ENCODE measurements at regions not wholly inside any gene's neighbourhood (a gene's known extent, or its start where the extent isn't known, plus 50 kb on each side); places are given as distances from the start of the nearest gene placed in this dataset.

- H3K4me2 ChIP-seq (ENCODE audit: insufficient read depth, low read length) = no peak overlapping the region
- DNase-seq (ENCODE audit: insufficient read length, low spot score, missing footprints) = peak; percentile 73
- TF ChIP-seq, protein P1, sequence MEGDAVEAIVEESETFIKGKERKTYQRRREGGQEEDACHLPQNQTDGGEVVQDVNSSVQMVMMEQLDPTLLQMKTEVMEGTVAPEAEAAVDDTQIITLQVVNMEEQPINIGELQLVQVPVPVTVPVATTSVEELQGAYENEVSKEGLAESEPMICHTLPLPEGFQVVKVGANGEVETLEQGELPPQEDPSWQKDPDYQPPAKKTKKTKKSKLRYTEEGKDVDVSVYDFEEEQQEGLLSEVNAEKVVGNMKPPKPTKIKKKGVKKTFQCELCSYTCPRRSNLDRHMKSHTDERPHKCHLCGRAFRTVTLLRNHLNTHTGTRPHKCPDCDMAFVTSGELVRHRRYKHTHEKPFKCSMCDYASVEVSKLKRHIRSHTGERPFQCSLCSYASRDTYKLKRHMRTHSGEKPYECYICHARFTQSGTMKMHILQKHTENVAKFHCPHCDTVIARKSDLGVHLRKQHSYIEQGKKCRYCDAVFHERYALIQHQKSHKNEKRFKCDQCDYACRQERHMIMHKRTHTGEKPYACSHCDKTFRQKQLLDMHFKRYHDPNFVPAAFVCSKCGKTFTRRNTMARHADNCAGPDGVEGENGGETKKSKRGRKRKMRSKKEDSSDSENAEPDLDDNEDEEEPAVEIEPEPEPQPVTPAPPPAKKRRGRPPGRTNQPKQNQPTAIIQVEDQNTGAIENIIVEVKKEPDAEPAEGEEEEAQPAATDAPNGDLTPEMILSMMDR (IDR thresholded peaks at IDR 0.05; ENCODE audit: extremely low read depth, low read depth, low read length) = no peak
These were observed 199.1 kb downstream of the CENPW start for GRCh38 chr6:126539022-126539421.

GRCh38 chr6:126540161-126540560, 200.2 kb downstream of the CENPW start:
- Histone ChIP-seq H4K20me1 (ENCODE audit: insufficient read depth, low read length) (no peaks in the 10 kb centered on the region), H2AFZ (ENCODE audit: low read length) (no peak overlapping the region), H3K79me2 (ENCODE audit: insufficient read depth, low read length) (no peaks in the 10 kb centered on the region), H3K9me3 (ENCODE audit: low read depth, low read length) (no peaks in the 10 kb centered on the region), H3K36me3 (ENCODE audit: insufficient read depth, low read length) (no peaks in the 10 kb centered on the region), H3K27me3 (ENCODE audit: insufficient read depth, low read length) (no peaks in the 10 kb centered on the region), H3K4me2 (ENCODE audit: insufficient read depth, low read length) (no peak overlapping the region), H3K27ac (ENCODE audit: low read depth, low read length) (no peak overlapping the region), H3K4me3 (ENCODE audit: insufficient read depth, low read length) (no peak overlapping the region), H3K4me1 (ENCODE audit: insufficient read depth, low read length) (no peaks in the 10 kb centered on the region)
- no peak for DNase-seq (ENCODE audit: insufficient read length, low spot score, missing footprints)
- TF ChIP-seq, protein P1 (IDR thresholded peaks at IDR 0.05; ENCODE audit: extremely low read depth, low read depth, low read length) = no peak

More at GRCh38 chr6:126539022-126539421, 199.1 kb downstream of the CENPW start:
- H3K4me1 ChIP-seq (ENCODE audit: insufficient read depth, low read length) = no peaks in the 10 kb centered on the region
- H3K36me3 ChIP-seq (ENCODE audit: insufficient read depth, low read length) = no peaks in the 10 kb centered on the region
- no peaks in the 10 kb centered on the region for H3K27me3 ChIP-seq (ENCODE audit: insufficient read depth, low read length)
- H3K27ac ChIP-seq (ENCODE audit: low read depth, low read length) = no peak overlapping the region
- H4K20me1 ChIP-seq (ENCODE audit: insufficient read depth, low read length) = no peaks in the 10 kb centered on the region
- H3K79me2 ChIP-seq (ENCODE audit: insufficient read depth, low read length) = no peaks in the 10 kb centered on the region
- H3K4me3 ChIP-seq (ENCODE audit: insufficient read depth, low read length) = no peak overlapping the region
- H2AFZ ChIP-seq (ENCODE audit: low read length) = no peak overlapping the region
- H3K9me3 ChIP-seq (ENCODE audit: low read depth, low read length) = no peaks in the 10 kb centered on the region

- no peak overlapping the region for H3K27ac ChIP-seq (ENCODE audit: low read depth, low read length)
- TF ChIP-seq, protein P1 (IDR thresholded peaks at IDR 0.05; ENCODE audit: extremely low read depth, low read depth, low read length) = no peak
- H3K79me2 ChIP-seq (ENCODE audit: insufficient read depth, low read length) = no peaks in the 10 kb centered on the region
- no peaks in the 10 kb centered on the region for H4K20me1 ChIP-seq (ENCODE audit: insufficient read depth, low read length)
- no peaks in the 10 kb centered on the region for H3K4me1 ChIP-seq (ENCODE audit: insufficient read depth, low read length)
- no peaks in the 10 kb centered on the region for H3K27me3 ChIP-seq (ENCODE audit: insufficient read depth, low read length)
- H3K36me3 ChIP-seq (ENCODE audit: insufficient read depth, low read length) = no peaks in the 10 kb centered on the region
- H3K4me2 ChIP-seq (ENCODE audit: insufficient read depth, low read length) = no peak overlapping the region
- no peak overlapping the region for H2AFZ ChIP-seq (ENCODE audit: low read length)
- no peak overlapping the region for H3K4me3 ChIP-seq (ENCODE audit: insufficient read depth, low read length)
- no peak for DNase-seq (ENCODE audit: insufficient read length, low spot score, missing footprints)
- no peaks in the 10 kb centered on the region for H3K9me3 ChIP-seq (ENCODE audit: low read depth, low read length)
These were observed 202.0 kb downstream of the CENPW start for GRCh38 chr6:126541806-126542491.

DNA sequence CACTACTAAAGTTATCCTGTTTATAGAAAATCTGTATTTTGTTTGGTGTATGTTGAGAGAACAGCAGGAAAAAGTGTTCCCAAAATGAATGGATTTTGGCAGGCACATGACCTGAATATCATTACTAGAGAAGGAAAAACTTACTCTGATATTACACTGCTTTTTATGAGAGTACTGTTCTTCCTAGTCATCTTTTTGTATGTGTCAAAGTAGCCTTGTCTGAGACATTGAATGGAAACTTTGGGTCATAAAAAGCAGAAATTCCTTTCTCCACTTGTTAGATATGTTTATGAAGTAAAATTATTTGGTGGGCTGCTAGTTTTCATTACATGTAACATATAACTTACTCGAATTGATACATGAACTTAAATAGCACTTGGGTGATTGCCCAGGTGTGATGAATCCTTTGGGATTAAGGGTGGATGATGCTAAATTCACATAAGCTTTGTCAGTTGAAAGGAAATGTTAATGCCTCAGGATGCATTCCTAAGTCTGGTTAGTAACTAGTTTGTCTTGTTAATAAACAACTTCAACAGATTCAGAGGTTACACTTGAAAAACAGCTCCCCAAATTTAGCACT, 206.7 kb downstream of the CENPW start:
- H3K4me3 ChIP-seq (ENCODE audit: insufficient read depth, low read length) = no peak overlapping the region
- DNase-seq (ENCODE audit: insufficient read length, low spot score, missing footprints) = no peak

More for the DNA sequence above, 206.7 kb downstream of the CENPW start:
- H3K4me2 ChIP-seq (ENCODE audit: insufficient read depth, low read length) = no peak overlapping the region
- H4K20me1 ChIP-seq (ENCODE audit: insufficient read depth, low read length) = no peaks in the 10 kb centered on the region
- no peaks in the 10 kb centered on the region for H3K27me3 ChIP-seq (ENCODE audit: insufficient read depth, low read length)
- no peak overlapping the region for H2AFZ ChIP-seq (ENCODE audit: low read length)
- H3K36me3 ChIP-seq (ENCODE audit: insufficient read depth, low read length) = no peaks in the 10 kb centered on the region
- H3K79me2 ChIP-seq (ENCODE audit: insufficient read depth, low read length) = no peaks in the 10 kb centered on the region
- no peaks in the 10 kb centered on the region for H3K9me3 ChIP-seq (ENCODE audit: low read depth, low read length)
- H3K4me1 ChIP-seq (ENCODE audit: insufficient read depth, low read length) = no peaks in the 10 kb centered on the region
- TF ChIP-seq, protein P1 (IDR thresholded peaks at IDR 0.05; ENCODE audit: extremely low read depth, low read depth, low read length) = no peak
- H3K27ac ChIP-seq (ENCODE audit: low read depth, low read length) = no peak overlapping the region

All from osteoblast (primary cell).